ENCODE measurements at regions not wholly inside any gene's neighbourhood (a gene's known extent, or its start where the extent isn't known, plus 50 kb on each side); places are given as distances from the start of the nearest gene placed in this dataset.
"Not testable (repeated sequence)": the region's sequence is repeated elsewhere in the genome, so short reads cannot be mapped to it uniquely, and the experiment has no call there.

DNA sequence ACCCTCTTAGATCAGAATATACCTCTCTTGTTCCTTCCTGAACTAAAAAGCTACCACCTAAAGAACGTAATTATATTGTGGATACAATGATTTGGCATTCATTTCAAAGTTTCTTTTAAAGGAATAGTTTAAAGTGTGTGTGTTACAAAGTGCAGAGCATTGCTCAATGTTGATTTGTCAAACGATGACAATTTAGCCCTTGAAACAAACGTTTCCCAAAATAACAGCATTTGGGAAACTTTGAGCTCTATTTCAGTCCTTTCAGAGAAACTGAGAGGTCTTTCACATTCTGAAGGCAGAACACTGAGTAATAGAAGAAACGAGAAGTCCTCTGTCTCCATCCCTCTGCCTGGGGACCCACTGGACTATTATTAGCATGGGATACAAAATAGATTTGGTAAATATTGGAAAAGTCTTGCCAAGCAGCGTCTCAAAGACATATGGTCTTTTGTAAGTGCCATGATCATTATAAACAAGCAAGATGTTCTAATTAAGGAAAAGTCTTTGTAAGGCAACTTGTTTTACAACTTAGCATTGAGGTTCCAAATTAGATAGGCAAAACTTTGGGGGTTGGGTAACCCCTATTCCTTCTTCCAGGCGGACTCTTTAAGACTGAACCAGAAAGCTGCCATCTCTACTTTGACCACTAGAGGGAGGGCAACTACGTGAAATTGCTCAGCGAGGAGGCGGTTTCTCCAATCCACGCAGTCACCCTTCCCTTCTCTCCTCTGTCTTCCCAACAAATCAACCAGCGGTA is 208.8 kb downstream of the RNF144B start:
- FAIRE-seq: peak; percentile 69

DNA sequence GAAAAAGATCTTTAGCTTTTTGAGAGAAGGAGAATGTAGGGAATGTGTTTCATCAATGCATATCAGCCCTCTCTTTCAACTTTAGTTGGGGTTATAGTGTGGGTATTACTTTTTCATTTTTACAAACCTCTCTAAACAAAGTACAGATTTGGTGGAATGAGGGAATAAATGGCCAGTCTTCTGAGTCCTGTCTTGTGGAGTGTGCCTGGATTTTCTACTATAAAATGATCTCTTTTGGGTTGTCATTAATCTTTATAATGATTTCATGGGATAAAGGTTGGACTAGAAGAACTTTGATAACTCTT is 209.3 kb downstream of the RNF144B start:
- FAIRE-seq: no peak

GRCh38 chr6:18598551-18599264 is 211.6 kb downstream of the RNF144B start:
- no peak for FAIRE-seq

GRCh38 chr6:18600255-18600654 is 213.1 kb downstream of the RNF144B start:
- FAIRE-seq: no peak

GRCh38 chr6:18601516-18602020 is 214.4 kb downstream of the RNF144B start:
- no peak for FAIRE-seq

DNA sequence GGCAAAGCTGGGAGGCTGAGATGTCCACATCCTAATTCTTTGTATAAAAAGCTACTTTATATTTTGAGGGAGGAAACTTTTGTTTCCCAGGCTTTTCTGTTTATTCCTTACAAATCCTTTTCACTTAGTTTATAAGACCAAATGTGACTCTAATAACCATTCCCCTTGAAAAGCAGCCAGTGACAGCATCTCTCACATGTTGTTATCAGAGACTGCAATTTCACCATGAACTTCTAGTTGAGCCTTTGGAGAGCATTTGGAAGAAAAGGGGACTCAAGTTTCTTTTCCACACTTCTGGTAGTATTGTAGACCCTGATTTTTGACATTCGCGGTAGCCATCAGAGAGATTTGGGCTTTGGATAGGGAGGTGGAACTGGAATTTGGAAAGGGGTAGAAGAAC is 215.8 kb downstream of the RNF144B start:
- no peak for FAIRE-seq

DNA sequence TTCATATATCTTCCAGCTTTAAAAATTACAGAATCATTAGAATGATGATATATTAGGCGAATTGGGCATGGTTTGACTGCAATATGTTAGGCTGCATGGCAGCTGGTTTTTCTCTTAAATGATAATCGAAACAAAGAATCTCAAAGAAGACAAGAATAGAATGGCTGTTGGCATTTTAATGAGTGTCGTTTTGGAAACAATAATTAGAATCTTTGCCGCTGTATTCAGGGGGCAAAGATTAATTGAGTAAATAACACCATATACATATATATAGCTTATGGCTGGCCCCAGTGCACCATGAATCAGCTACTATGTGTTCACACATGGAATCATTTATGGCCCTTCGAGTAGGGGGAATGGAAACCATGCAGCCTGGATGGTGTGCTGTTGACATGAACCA is 216.2 kb downstream of the RNF144B start:
- no peak for FAIRE-seq

DNA sequence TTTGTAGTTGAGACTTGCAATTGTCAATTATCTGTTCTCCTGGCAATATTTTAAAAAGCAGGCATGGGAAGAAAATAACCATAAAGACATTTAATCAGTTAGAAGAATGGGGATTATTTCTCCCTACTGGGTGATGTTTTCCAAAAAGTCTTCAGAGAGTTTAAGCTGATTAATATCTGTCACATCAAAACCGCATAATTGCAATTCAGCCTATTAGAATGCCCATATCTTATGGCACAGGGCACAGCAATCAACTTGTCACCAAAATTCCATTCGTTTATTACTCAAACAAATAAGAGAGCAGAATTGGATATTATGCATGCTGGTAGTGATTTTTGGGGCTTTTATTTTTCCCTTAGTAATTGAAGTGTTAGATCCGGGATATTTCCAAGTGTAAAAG is 218.7 kb downstream of the RNF144B start:
- FAIRE-seq: no peak

GRCh38 chr6:18609715-18610114 is 222.6 kb downstream of the RNF144B start:
- FAIRE-seq: no peak

DNA sequence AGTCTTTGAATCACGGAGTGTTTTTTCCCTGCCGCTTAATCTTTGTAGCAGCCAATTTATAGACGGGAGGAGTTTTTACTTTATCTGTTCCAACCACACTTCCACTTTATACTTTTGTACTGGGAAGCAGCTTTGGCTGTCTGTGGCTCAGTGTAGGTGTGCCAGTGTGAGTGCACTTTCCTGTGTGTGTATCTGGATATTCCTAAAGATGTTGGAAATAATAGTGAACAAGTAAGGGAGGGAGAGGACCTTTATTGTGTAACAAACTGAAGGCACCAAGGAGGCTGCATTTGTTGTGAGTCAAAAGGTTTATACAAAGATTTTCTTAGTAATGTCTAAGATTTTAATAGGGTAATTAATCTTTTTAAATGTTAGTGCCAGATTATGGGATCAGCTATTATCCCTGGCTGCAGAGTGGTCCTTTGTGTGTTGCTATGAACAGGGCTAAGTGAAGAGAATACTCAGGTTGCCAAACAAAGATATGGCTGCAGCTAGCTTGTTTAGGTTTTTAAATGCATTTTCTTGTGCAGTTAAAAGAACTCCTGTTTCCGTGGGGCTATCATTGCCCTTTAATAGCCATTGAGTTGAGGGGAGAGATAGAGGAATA is 226.3 kb downstream of the RNF144B start:
- no peak for FAIRE-seq

- no peak for FAIRE-seq
Measured at GRCh38 chr6:18629571-18629970, 242.4 kb downstream of the RNF144B start.

- no peak for FAIRE-seq
Measured at GRCh38 chr6:18632670-18633410, 245.7 kb downstream of the RNF144B start.

GRCh38 chr6:18634912-18635311 is 247.8 kb downstream of the RNF144B start:
- no peak for FAIRE-seq

- FAIRE-seq: no peak
Measured at GRCh38 chr6:18640134-18640533, 253.0 kb downstream of the RNF144B start.

DNA sequence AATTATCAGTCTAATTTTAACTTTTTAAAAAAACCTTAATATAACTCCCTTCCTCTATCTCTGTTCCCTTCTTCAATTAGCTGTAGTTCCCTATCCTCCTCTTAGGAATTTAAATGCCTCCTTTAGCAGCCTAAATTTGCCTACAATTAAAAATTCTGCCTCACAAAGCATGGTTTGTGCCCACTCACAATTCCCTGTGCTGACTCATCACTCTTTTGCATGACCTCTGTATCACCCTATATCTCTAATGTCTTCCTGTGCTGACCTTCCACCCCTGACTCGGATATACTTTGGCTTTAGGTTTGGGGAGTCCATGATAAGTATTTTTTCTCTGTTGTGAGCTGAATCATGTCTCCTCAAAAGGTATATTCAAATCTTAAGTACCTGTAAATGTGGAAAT is 253.6 kb downstream of the RNF144B start:
- no peak for FAIRE-seq

- no peak for FAIRE-seq
Measured at GRCh38 chr6:18654821-18655220, 267.7 kb downstream of the RNF144B start.

GRCh38 chr6:18656506-18656905 is 269.4 kb downstream of the RNF144B start:
- FAIRE-seq: no peak

- FAIRE-seq: not testable (repeated sequence)
Measured at GRCh38 chr6:18659994-18660393, 272.8 kb downstream of the RNF144B start.

DNA sequence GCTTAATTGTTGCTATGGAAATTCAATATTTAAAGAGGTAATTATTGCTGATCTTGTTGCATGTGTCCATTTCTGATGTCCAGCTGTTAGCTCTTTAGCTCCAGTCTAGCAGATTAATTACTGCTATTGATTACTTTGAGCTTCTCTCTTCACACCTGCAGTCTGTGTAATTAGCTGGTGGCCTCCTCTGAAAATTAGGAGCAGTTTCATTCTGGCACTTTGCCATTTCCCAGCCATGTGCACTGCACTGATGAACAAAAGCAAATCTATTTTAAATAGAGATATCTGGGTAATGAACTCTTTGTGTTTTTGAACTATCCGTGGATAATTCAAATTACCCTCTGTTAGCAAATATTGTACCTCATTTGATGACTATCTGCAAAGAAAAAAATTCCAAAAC is 275.9 kb downstream of the RNF144B start:
- no peak for FAIRE-seq

GRCh38 chr6:18664401-18664800 is 277.3 kb downstream of the RNF144B start:
- no peak for FAIRE-seq

DNA sequence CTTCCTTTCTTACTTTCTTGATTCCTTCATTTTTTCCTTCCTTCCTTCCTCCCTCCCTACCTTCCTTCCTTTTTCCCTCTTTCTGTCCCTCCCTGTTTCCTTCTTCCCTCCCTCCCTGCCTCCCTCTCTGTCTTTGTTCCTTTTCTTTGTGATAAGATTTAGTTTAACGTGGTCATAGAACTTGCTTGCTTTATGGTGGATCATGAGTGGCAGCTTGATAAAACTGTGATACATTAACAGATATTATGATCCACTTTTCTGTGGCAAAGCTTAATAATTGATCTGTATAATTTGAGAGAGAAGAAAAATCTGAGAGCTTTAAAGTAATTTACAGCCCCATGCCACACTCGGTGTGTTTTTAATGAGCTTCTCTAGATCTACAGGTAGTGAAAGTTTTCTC is 280.5 kb downstream of the RNF144B start:
- no peak for FAIRE-seq

DNA sequence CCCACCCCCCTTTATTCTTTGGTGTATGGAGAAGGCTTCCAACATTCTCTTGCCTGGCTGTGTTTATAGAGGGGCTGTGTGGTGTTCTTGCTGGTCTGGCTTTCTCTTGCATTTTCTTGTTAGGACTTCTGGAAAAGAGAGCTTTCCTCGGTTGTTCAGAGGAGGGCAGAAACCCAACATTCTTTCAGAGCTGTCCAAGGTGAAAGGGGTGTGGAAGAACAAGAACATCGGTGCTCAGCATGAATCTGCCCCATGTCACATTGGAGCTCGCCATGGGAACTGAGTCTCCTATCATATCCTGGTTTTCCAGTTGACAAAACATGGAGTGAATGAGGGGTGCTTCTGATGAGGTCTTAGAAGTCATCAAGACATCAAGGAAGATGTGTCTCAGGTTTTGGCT is 281.8 kb downstream of the RNF144B start:
- FAIRE-seq: no peak

- FAIRE-seq: no peak
Measured at GRCh38 chr6:18672852-18673251, 285.7 kb downstream of the RNF144B start.
